RWPE2 (cell line): ENCODE measurements at regions not wholly inside any gene's neighbourhood (a gene's known extent, or its start where the extent isn't known, plus 50 kb on each side); places are given as distances from the start of the nearest gene placed in this dataset.

ENCODE experiments used
- ATAC-seq: fragments of 200-7000 bp; cut with Tn5 transposase; 3 replicates; pipeline ENCODE4 v1.9.1; 2021; ENCODE audit warnings: low read depth
- DNase-seq: peaks from one replicate; pipeline ENCODE4 v3.0.0-alpha.2; 2020; ENCODE audit warnings: low spot score
- H3K27ac ChIP-seq: fragments of 450-650 bp; 2 replicates; pipeline ENCODE4 v1.5.1; 2017; ENCODE audit warnings: mild to moderate bottlenecking; ENCODE audit not compliant: poor library complexity, severe bottlenecking
- H3K27me3 ChIP-seq: fragments of 250-450 bp; sonication (Bioruptor Pico); 2 replicates; pipeline ENCODE4 v1.5.1; 2021; ENCODE audit warnings: mild to moderate bottlenecking, moderate library complexity; ENCODE audit not compliant: insufficient read depth, poor library complexity, severe bottlenecking
- H3K36me3 ChIP-seq: fragments of 250-450 bp; sonication (Bioruptor Pico); 2 replicates; pipeline ENCODE4 v1.5.1; 2020; ENCODE audit warnings: low read depth, mild to moderate bottlenecking, moderate library complexity
- H3K4me1 ChIP-seq: fragments of 250-450 bp; sonication (Bioruptor Pico); 2 replicates; pipeline ENCODE4 v1.5.1; 2021; ENCODE audit warnings: mild to moderate bottlenecking, moderate library complexity; ENCODE audit not compliant: insufficient read depth, poor library complexity, severe bottlenecking
- H3K4me3 ChIP-seq: fragments of 250-450 bp; sonication (Bioruptor Pico); 2 replicates; pipeline ENCODE4 v1.5.1; 2021; ENCODE audit warnings: mild to moderate bottlenecking, moderate library complexity; ENCODE audit not compliant: severe bottlenecking
- H3K9me3 ChIP-seq: fragments of 250-450 bp; sonication (Bioruptor Pico); 2 replicates; pipeline ENCODE4 v1.5.1; 2021; ENCODE audit warnings: mild to moderate bottlenecking, moderate library complexity; ENCODE audit not compliant: severe bottlenecking
- CTCF ChIP-seq: fragments of 450-650 bp; IDR thresholded peaks from one replicate; pipeline ENCODE4 v1.5.1; 2017; ENCODE audit warnings: mild to moderate bottlenecking, moderate library complexity; ENCODE audit not compliant: poor library complexity, severe bottlenecking

DNA sequence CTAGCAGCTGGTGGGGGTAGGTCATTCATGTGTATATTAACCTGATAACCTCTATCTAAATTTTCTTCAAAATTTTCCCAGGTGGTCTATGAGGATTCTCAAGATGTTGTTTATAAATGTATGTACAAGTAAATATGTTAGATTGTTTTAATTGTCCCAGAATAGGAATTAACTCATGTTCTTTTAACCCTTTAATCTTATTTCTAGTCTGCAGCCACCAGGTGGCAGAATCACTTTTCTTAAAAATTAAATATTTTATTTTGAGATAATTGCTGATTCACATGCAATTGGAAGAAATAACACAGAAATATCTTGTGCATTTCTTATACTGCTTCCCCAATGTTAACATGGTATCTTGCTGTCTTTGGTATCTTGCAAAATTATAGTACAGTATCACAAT is 589.5 kb downstream of the ARL4A start:
- no peak for DNase-seq
- Histone ChIP-seq H3K4me1 (no peaks in the 10 kb centered on the region), H3K27me3 (no peaks in the 10 kb centered on the region), H3K36me3 (no peaks in the 10 kb centered on the region), H3K4me3 (no peak overlapping the region), H3K9me3 (no peaks in the 10 kb centered on the region), H3K27ac (no peak overlapping the region)
- TF ChIP-seq CTCF: peak; percentile 60
- ATAC-seq: no peak

GRCh38 chr7:13278020-13278419 is 590.6 kb downstream of the ARL4A start:
- H3K36me3 ChIP-seq: no peaks in the 10 kb centered on the region
- no peaks in the 10 kb centered on the region for H3K9me3 ChIP-seq
- H3K27ac ChIP-seq: no peak overlapping the region
- no peak for TF ChIP-seq CTCF
- no peaks in the 10 kb centered on the region for H3K4me1 ChIP-seq
- H3K4me3 ChIP-seq: no peak overlapping the region
- ATAC-seq: no peak
- no peaks in the 10 kb centered on the region for H3K27me3 ChIP-seq
- DNase-seq: no peak

DNA sequence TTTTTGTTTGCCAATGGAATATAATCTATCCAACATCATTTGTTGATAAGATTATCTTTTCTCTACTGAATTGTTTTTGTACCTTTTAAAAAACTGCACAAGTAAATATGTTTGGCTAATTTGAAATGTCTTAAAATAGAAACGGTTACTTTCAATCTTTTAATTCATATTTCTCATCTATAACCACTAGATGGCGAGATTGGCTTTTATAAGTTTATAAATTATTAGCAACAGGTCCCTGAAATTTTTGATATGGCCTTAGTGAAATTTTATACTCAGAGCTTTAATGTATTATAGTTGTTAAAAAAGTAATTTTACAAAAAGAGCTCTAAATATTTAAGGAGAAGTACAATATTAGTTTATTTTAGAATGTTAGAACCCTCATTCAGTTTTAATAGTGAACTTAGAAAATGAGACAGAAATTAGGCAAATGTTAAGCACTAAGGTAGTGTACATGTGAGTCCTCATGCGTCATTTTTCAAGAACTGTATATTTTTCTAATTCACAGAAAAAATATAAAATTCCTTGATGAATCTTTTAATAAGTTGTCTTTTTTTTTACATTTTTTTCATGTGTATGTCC is 592.5 kb downstream of the ARL4A start:
- no peaks in the 10 kb centered on the region for H3K27me3 ChIP-seq
- no peak for ATAC-seq
- peak; percentile 75 for TF ChIP-seq CTCF
- no peak overlapping the region for H3K27ac ChIP-seq
- no peaks in the 10 kb centered on the region for H3K36me3 ChIP-seq
- DNase-seq: no peak
- H3K4me3 ChIP-seq: no peak overlapping the region
- no peaks in the 10 kb centered on the region for H3K4me1 ChIP-seq
- H3K9me3 ChIP-seq: no peaks in the 10 kb centered on the region

- H3K27me3 ChIP-seq: no peaks in the 10 kb centered on the region
- H3K4me3 ChIP-seq: no peak overlapping the region
- no peaks in the 10 kb centered on the region for H3K4me1 ChIP-seq
- no peaks in the 10 kb centered on the region for H3K36me3 ChIP-seq
- ATAC-seq (no peak), DNase-seq (no peak)
- H3K27ac ChIP-seq: no peak overlapping the region
- peak; percentile 52 for TF ChIP-seq CTCF
- no peaks in the 10 kb centered on the region for H3K9me3 ChIP-seq
These were observed 595.0 kb downstream of the ARL4A start for GRCh38 chr7:13282377-13282980.

- Histone ChIP-seq H3K4me1 (no peaks in the 10 kb centered on the region), H3K27ac (no peak overlapping the region), H3K4me3 (no peak overlapping the region), H3K27me3 (no peaks in the 10 kb centered on the region), H3K9me3 (no peaks in the 10 kb centered on the region), H3K36me3 (no peaks in the 10 kb centered on the region)
- no peak for TF ChIP-seq CTCF
- ATAC-seq: no peak
- DNase-seq: no peak
These were observed 599.5 kb downstream of the ARL4A start for GRCh38 chr7:13286916-13287315.
